Left forelimb (tissue), 1 donor: ENCODE measurements at regions not wholly inside any gene's neighbourhood (a gene's known extent, or its start where the extent isn't known, plus 50 kb on each side); places are given as distances from the start of the nearest gene placed in this dataset.
"Not testable (repeated sequence)": the region's sequence is repeated elsewhere in the genome, so short reads cannot be mapped to it uniquely, and the experiment has no call there.

Experiments
- DNase-seq: peaks from one replicate; pipeline ENCODE4 v3.0.0-alpha.2; 2018; ENCODE audit warnings: low spot score

GRCh38 chr7:108627476-108628051 is 57.9 kb downstream of the DNAJB9 start:
- no peak for DNase-seq

DNA sequence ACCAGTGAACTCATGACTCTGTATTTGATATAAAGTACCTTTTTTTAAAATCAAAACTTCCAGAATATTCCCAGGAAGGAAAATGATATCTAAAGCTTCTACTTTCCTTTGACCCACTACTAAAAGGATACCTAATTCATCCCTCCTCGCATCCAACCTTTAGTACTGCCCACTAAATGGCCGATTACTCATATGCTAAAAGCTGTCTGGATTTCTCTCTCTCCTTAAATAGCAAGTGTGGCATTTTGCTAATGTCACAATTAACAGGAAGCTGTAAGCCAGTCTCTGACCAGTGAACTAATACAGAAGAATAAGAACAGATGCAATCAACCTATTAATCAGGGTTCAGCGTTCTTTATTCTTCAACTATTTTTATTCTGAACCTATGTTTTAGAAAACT is 59.0 kb downstream of the DNAJB9 start:
- DNase-seq: no peak

- no peak for DNase-seq
Measured at GRCh38 chr7:108629651-108630400, 60.2 kb downstream of the DNAJB9 start.

DNA sequence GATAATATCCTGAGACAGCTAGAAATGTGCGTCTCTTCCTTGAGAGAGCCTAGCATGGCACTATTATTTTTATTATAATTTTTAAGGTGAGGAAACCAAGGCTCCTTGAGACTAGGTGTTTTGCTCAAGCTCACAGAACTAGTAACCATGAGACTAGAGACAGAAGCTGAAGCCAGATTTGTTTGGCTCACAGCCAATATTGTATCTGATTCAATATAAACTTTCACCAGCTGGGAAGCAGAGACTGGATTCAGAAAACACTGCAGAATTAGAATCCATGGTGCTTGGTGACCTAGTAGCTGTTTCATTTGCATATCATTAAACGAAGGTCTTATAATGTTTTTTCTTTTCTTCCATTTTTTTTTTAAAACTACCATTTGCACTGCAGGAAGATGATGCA is 64.4 kb downstream of the DNAJB9 start:
- no peak for DNase-seq

DNA sequence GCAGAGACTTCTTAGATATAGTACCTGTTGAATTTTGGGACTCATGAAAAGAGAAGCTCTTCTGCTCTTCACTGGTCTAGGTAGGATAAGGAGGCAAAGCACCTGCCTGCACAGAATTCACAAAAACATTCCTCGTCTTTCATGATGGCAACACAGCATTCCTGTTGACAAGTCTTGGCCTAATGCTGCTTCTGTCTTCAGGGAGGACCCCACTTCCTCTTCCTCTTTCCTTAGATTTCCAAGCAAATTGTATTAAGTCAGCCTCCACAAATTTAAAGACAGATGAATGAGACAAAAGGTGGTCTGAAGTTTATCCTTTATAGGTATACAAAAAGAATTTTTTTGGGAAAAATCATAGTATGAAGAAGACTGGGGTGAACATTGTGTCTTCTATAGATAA is 64.9 kb downstream of the DNAJB9 start:
- DNase-seq: no peak

DNA sequence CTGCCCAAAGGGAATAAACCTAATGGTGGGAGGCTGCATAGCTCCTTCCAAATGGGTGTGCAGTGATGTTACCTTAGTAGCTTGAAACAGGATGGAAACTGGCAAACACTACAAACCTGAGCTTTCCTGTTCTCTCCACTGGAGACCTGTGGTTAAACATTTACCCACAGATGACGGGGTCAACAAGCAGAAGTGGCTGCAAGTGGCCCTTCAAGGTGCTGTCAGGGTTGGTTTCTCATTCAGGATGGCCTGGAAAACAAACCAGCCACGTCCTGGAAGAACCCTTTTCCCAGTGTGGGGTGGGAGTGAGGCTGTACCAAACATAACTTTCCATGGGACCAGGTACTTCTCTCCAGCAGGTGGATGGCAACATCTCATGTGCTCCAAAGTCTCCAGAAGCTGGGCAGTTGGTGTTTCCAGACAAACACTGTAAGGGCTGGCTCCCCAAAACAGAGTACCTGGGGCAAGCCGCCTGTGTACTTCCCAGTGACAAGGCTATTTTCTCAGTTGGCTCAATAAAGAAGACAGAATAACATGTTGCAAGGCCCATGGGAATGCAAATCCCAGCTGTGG is 67.5 kb downstream of the DNAJB9 start:
- DNase-seq: no peak

DNA sequence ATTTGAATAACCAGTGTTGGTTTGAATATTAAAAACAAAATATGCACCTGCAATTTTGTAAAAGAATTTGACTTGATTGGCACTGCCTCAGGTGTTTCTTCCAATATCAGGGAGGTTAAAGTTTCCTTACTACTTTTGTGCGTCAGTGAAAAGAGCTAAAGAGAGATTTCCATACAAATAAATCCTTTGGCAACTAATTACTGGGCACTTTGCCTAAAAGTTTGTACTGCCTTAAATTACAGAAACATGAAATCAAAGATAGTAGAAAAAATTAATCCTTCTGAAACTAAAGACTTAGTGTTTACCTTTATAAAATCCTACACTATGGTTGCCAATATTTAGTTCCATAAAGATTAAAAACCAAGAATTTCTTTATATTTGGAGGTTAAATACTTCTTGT is 72.5 kb downstream of the DNAJB9 start:
- no peak for DNase-seq

DNA sequence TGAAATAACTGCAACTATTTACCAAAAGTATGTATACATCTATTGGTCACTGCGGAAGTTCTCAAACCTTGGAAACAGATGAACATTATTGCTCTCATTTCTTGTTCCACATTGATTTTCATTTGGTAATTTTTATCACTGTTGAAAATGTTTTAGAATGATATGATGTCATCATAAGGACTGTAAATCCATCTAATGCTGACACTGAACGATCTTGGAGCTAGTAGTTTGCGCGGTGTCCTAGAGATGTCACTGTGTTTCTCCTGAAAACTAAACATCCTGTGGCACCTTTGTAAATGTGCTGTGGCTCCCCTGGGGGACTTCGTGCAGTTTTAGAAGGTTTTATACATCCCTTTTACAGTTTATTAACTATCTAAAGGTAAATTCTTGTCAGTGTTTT is 73.5 kb downstream of the DNAJB9 start:
- no peak for DNase-seq

DNA sequence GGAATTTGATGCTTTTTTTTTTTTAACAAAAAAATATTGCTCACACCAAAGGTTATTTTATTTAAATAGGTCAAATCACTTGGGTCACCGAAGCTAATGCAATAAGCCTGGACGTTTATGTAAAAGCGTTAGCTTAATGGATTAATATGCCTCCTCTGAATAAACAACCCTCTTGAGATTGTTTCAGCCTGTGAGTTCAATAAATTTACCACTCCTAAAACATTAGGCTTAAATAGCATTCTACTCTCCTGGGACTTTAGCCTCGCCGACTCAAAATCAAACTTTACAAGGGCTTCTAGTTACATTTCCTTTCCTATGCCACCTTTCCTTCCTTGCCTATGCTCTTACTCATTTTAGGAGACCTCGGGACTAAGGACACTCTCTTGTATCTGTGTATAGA is 79.3 kb downstream of the DNAJB9 start:
- no peak for DNase-seq

DNA sequence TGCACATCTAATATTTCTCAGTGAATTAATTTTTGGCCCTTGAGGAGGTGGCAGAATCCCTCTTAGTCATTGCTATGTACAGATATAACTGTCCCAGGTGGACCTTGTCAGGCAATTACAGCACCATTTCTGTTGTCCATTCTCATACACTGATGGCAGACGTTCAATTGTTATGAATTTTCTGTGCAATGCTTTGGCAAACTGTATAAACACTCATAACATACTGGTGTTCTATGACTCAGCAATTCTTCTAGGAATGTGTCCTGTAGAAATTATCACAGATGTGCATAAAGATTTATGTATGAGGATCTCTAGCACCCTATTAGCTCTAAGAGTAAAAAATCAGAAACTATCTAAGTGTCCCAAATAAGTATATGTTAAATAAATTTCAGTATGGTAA is 80.8 kb downstream of the DNAJB9 start:
- no peak for DNase-seq

- DNase-seq: no peak
Measured at GRCh38 chr7:108652886-108653285, 83.2 kb downstream of the DNAJB9 start.

DNA sequence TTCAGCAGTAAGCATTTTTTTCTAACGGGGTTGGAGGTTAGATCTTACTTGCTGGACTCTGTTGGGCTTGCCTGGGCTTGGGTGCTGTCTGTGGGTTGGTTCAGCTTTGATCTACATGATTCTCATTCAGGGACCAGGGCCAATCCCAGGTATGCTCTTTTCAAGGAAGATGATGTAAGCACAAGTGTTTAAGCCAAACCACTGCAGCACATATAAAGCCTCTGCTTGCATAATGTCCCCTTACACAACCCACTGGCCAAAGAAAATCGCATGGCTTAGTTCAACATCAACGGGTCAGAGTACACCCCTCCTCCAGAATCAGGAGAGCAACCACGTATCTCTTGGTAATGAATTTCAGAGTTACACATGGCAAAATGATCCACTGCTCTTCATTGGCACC is 83.9 kb downstream of the DNAJB9 start:
- no peak for DNase-seq

DNA sequence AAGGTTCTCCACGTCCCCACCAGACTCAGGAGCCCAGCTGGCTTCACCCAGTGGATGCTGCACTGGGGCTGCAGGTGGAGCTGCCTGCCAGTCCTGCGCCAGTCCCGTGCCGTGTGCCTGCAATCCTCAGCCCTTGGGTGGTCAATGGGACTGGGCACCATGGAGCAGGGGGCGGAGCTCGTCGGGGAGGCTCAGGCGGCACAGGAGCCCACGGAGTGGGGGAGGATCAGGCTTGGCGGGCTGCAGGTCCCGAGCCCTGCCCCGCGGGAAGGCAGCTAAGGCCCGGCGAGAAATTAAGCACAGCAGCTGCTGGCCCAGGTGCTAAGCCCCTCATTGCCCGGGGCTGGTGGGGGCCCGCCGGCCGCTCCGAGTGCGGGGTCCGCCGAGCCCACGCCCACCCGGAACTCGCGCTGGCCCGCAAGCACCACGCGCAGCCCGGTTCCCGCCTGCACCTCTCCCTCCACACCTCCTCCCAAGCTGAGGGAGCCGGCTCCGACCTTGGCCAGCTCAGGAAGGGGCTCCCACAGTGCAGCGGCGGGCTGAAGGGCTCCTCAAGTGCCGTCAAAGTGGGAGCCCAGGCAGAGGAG is 87.6 kb downstream of the DNAJB9 start:
- DNase-seq: not testable (repeated sequence)

- no peak for DNase-seq
Measured at GRCh38 chr7:108659261-108659660, 89.6 kb downstream of the DNAJB9 start.

DNA sequence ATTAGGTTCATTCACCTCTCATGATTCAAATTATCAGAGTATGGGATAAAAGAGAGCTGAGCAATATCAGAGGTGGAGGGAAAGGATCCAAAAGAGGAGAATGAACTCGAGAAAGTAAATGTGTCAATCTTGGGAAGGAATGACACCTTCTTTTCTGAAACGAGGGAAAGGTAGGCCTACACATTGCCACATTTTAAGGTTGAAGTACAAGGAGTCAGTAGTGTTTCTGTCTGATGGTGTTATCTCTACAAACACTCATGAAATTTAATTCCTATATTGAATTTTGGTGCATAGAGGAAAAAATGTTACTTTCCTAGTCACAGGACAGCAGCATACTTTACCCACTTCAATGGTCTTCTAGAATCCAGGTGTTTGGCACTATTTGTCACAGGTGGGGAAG is 90.2 kb downstream of the DNAJB9 start:
- no peak for DNase-seq

GRCh38 chr7:108660465-108660864 is 90.8 kb downstream of the DNAJB9 start:
- no peak for DNase-seq

- no peak for DNase-seq
Measured at GRCh38 chr7:108662783-108663362, 93.2 kb downstream of the DNAJB9 start.

GRCh38 chr7:108663701-108664100 is 94.0 kb downstream of the DNAJB9 start:
- no peak for DNase-seq

DNA sequence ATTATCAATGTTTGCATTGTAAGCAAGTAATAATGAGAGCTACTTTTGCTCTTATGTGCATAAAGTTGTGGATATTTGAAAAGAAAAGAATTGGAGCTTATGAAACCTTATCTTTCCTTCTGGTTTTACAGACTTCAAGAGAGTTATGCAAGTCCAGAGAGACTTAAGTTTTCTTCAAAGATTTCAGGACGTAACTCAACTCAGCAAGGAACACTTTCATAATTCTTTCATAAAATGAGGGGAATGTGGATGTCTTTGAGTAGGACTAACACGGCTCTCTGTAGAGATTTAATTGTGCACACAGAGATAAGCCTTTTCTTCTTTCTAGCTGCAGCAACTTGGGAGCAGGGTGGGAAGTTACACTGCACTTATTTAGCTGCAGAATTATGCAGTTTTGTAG is 97.5 kb downstream of the DNAJB9 start:
- no peak for DNase-seq

DNA sequence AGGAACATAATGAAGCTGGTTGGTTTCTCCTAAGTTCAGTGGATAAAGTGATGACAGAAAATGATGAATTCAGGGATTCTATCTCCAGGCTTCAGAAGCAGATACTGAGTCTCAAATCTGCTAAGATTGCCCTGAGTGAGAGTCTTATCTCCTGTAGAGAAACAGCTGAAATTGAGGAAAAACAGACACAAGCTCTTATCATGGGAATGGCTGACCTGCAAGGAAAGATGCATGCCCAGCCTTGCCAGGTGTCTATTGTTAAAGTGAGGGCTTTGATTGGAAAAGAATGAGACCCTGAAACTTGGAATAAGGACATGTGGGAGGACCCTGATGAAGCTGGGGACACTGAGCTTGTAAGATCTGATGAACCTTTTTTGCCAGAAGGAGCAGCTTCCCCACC is 100.3 kb downstream of the DNAJB9 start:
- no peak for DNase-seq

DNA sequence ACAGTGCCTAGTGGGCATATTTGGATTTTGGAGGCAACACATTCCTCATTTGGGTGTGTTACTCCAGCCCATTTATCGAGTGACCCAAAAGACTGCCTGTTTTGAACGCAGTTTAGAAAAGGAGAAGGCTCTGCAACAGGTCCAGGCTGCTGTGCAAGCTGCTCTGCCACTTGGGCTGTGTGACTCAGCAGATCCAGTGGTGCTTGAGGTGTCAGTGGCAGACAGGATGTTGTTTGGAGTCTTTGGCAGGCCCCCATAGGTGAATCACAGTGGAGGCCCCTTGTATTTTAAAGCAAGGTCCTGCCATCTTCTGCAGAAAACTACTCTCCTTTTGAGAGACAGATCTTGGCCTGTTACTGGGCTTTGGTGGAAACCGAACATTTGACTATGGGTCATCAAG is 104.0 kb downstream of the DNAJB9 start:
- not testable (repeated sequence) for DNase-seq

DNA sequence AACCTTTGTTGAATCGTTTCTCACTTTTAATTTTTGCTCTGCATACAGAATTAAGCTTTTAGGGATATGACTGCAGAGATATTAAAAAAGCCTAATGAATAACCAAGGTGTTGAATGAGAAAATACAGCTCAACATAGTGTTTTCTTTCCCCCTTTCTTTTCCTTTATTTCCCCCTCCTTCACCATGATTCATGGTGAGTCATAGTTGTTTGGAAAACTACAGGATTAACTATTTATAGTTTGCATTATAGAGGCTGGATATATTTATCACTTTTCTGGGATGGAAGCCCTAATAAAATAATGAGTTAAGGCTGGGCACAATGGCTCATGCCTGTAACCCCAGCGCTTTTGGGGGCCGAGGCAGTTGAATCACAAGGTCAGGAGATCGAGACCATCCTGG is 115.0 kb downstream of the DNAJB9 start:
- no peak for DNase-seq

DNA sequence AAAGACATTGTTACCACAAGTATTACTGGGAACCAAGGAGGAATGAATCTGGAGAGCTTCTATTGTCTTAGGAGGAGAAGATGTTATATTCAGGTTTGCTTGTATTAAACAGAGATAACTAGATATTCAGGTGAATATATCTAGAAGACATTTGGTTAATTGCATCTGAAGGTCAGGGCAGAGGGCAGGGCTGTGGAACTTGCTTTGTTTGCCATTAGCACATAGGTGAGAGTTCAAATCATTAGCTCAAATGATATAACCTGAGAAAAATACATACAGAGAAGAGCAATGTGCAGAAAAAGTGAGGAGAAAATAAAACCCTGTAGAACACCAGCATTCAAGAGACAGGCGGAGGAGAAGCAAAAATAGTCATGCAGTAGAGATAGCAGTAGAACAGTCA is 116.8 kb downstream of the DNAJB9 start:
- no peak for DNase-seq
